Stimulated activated CD4-positive, alpha-beta T cell treated with anti-CD3 and anti-CD28 coated beads, Interleukin-15, amount 100 ng/mL, for 48 hours (primary cell): ENCODE measurements at regions not wholly inside any gene's neighbourhood (a gene's known extent, or its start where the extent isn't known, plus 50 kb on each side); places are given as distances from the start of the nearest gene placed in this dataset.
"Not testable (repeated sequence)": the region's sequence is repeated elsewhere in the genome, so short reads cannot be mapped to it uniquely, and the experiment has no call there.

ENCODE experiments used
- DNase-seq, 2 donors: peaks; one replicate each; pipeline ENCODE4 v3.0.0-alpha.2; 2020; ENCODE audit warnings: low read depth in 2 of 2

- DNase-seq, result no peak
Observed at GRCh38 chr16:22625967-22626366, 115.3 kb downstream of the NPIPB5 start.

DNA sequence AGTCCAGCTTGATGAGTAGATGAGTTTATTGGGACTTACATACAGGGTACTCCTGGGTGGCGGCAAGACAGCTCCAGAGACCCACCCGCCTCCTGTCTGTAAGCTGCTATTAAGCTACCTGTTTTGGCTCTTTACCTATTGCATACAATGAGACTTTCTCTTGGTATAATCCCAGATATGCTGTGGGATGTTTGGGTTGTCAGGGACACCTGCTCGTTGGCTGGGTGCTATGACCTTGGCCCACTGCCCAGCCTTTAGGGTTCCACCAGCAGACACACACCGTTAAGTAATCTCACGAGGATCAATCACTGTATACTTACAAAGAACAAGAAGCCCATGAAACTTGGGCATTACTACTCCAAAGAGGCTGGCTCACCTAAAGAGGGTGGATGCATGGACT lies 116.4 kb downstream of the NPIPB5 start:
- DNase-seq, result no peak

DNA sequence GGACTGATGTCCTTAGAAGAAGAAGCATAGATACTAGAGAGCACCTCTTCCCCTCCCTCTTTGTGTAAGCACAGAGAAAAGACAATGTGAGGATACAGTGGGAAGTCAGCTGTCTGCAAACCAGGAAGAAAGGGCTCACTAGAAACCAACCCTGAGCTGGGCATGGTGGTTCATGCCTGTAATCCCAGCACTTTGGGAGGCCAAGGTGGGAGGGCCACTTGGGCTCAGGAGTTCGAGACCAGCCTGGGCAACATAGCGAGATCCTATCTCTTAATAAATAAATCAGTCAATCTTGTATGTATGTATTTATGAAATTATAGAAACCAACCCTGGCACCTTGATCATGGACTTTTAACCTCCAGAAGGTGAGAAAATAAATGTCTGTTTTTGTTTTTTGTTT lies 118.3 kb downstream of the NPIPB5 start:
- DNase-seq, result no peak

DNA sequence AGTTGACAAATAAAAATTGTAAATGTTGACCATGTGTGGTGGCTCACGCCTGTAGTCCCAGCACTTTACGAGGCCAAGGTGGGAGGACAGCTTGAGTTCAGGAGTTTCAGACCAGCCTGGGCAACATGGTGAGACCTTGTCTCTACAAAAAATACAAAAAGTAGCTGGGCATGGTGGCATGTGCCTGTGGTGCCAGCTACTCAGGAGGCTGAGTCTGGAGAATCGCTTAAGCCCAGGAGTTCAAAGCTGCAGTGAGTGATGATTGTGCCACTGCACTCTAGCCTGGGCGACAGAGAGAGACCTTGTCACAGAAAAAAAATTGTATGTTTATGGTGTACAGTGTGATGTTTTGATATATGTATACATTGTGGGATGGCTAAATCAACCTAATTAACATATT lies 119.6 kb downstream of the NPIPB5 start:
- DNase-seq, result no peak

GRCh38 chr16:22631264-22631663 lies 120.6 kb downstream of the NPIPB5 start:
- DNase-seq, result no peak

GRCh38 chr16:22632606-22633005 lies 121.9 kb downstream of the NPIPB5 start:
- no peak for DNase-seq

GRCh38 chr16:22633280-22633679 lies 122.6 kb downstream of the NPIPB5 start:
- no peak for DNase-seq

DNA sequence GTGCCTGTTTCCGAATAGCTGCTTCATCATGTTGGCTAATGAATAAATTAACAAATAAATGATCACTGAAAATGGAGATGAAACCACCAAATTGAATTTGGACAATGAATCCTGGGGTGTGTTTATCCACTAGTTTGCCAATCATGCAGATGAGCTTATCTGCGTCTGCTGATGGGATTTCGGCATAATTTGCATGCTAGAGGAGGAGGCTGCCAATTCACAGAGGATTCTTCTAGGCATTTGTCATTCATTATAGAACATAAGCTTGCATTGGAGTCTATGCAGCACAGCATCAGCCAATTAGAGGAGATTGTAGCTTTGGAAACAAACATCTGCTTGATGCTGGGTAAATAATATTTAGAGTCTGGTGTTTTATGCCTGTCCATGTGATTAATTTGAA lies 123.1 kb downstream of the NPIPB5 start:
- no peak for DNase-seq

DNA sequence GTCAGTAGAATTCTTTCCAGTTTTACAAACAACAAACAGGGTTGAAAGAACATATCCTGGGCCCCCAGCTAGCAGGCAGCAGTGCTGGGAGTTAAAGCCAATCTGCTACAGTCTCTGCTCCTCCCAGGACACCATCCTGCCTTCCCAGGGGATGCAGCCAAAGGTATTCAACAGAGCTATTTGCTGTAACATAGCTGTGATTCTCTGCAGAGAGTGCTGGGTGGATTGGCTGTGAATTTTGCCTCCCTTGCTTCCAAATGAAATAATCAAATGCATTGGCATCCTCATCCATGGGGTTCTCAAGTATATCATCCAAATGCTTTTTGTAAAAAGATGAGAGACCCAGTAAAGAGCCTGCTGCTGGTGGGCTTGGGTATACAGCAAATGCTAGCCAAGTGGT lies 124.3 kb downstream of the NPIPB5 start:
- DNase-seq, result no peak

DNA sequence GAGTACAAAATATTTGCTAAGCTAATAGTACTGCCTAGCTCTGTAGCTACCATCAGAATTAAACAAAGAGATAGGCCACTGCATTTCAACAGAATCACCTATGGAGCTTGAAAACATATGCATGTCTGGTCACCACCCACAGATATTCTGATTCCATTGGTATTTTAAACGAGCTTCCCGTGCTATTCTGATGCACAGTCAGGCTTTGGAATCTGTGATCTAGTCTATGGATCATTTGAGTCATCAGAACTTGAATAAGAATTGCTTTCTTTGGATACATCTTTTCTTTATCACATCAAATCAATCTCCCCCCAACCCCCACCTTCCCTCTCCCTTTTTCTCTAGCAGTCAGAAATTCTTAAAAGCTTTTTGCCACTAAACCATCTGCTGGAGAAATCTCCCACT lies 124.7 kb downstream of the NPIPB5 start:
- DNase-seq, result no peak

DNA sequence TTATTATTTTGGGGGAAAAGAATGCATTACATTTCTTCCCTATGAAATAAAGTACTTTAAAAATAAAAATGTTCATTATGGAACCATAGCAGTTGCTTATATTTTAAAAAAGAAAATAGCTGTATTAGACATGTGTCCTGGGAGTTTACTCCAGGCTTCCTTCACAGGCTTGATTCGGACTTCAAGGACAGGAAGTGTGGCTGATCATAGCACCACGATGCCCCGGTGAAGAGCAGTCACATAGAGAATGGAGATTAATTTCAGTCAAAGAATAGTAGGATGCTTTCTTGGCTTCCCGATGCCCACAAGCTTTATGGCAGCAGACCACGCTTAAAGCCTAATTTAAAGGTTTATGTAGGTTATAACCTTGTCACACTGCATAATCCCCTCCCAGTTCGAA lies 125.1 kb downstream of the NPIPB5 start:
- DNase-seq, result no peak

DNA sequence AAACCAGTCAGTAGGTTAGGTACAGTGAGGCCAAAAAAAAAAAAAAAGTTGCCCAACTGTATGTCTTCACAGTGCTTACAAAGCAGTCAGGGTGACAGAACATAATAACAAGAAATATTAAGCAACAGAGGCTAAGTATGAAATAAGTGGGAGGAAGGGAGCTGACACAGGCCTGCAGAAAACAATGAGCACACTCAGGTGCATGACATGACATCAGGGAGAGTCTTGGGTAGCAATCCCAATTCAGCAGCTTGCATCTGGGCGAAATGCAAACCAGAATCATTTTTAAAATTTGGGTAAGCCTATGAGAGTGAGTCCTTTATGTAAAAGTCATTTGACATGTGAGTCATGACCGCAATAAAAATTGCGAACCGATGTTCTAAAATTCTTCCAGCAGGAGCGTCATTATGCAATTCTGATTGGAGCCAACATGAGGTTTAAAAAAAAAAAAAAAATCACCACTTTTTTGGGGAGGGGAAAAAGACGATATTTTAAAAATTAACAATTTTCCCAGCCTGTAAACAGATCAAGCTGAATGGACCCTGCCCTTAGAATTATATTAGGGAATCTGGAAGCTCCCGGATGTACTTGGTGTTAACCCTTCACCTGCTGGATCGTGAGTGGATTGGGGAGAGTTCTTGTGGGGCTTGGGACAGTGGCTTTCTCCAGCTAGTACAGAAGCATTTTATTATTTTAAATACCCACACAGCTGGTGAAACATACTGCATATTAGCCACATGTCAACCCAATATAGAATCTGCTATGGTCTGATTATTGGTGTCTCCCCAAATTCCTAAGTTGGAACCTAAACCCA lies 127.9 kb downstream of the NPIPB5 start:
- DNase-seq, result no peak

DNA sequence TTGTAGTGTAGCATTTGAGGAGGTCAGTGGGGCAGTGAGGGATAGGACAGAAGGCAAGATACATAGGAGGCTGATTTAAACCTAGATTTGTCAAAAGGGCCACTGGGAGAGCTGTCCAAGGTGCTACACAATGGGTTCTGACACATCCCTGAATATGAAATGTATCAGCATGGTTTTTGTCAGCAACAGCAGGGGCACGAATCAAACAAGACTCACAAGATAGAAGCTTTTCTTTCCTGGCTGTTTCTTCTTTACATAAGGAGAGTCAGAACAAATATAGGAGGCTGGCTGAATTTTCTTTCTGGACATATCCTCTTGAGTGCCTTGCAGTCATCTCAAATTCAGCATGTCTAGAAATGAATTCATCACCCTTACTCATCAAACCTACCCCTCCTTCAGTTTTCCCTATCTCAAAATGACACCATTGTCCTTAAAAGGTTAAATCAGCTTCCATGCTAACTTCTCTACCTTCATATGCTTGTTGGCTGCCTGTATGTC lies 130.5 kb downstream of the NPIPB5 start:
- DNase-seq, result no peak

GRCh38 chr16:22642416-22643088 lies 131.9 kb downstream of the NPIPB5 start:
- DNase-seq, result no peak

GRCh38 chr16:22643203-22643602 lies 132.5 kb downstream of the NPIPB5 start:
- not testable (repeated sequence) for DNase-seq

DNA sequence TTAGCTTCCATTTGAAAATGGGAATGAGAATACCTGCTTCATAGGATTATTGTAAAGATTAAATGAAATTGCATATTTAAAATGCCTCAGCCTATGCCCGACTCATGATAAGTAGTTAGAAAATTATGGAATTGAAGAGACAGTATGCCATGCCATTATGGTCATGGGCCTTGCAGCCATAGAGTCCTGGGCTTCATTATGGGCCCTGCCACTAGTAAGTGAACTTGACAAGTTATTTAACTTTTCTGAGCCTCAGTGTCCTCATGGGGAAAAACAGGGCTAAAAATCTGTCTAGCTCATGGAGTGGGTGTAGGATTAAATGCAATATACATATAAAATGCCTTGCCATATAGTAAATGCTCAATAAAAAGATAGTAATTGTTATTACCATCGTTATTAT lies 133.2 kb downstream of the NPIPB5 start:
- no peak for DNase-seq

- DNase-seq, result no peak
Observed at GRCh38 chr16:22645868-22646267, 135.2 kb downstream of the NPIPB5 start.

- no peak for DNase-seq
Observed at GRCh38 chr16:22646948-22647556, 136.4 kb downstream of the NPIPB5 start.

DNA sequence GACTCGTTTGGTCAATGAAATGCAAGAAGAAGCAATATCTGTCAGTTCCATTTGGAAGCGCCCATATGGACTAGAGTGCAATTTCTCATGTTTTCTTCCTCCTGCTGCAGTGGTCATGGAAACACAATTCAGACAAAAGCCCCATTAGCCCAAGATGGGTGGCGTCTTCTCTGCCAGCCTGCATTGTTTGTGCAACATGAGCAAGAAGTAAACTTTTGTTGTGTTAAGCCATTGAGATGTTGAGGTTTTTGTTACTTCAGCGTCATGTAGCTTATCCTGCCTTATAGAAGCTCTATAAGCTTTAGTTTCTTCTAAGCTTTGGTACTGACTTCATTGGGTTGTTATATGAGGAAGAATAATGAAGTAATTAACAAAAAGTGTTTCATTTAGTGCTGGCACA lies 137.4 kb downstream of the NPIPB5 start:
- DNase-seq, result no peak

GRCh38 chr16:22648941-22649340 lies 138.2 kb downstream of the NPIPB5 start:
- DNase-seq, result no peak

GRCh38 chr16:22651111-22651817 lies 140.6 kb downstream of the NPIPB5 start:
- not testable (repeated sequence) for DNase-seq

GRCh38 chr16:22652463-22652845 lies 141.8 kb downstream of the NPIPB5 start:
- no peak for DNase-seq
